Fibroblast of lung (primary cell): ENCODE measurements at regions not wholly inside any gene's neighbourhood (a gene's known extent, or its start where the extent isn't known, plus 50 kb on each side); places are given as distances from the start of the nearest gene placed in this dataset.

Experiments
- EZH2 ChIP-seq: IDR thresholded peaks from 2 replicates; pipeline ENCODE4 v1.5.1; 2012; ENCODE audit warnings: low read length, control low read depth, mild to moderate bottlenecking; ENCODE audit errors: missing control alignments
- TF ChIP-seq, protein P1 (sequence below), 2 donors: IDR thresholded peaks in 1 of 2; conservative IDR thresholded peaks in 1 of 2; 1 replicate in 1 of 2; 2 replicates in 1 of 2; pipeline ENCODE4 v1.5.1; 2011 to 2012; ENCODE audit warnings: low read length in 2 of 2, control low read depth in 1 of 2, inconsistent platforms in 1 of 2, low read depth in 1 of 2, mild to moderate bottlenecking in 1 of 2

DNA sequence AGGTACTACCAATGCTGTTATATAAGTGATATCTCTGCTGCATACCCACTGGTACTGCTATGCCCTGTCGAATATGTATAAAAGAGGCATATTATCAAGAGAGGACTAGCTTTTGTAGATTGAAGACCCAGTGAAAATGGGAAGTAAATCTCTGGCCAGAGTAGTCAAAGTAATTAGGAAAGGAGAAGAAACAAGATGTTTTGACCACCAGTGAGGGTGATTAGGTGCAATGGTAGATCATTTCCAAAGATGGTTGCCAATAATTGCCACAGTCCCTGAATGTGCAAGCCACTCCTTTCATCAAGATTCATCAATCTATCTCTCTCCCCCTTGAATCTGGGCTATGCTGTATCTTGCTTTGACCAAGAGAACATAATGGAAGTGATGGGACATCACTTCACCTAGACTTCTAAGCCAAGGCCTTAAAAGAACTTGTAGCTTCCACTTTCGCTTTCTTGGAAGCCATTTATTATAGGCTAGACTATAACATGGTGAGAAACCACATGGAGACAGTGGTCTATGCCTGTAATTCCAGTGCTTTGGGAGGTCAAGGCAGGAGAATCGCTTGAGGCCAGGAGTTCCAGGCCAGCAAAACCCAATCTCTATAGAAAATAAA lies 52.6 kb upstream of the ST8SIA6 start:
- TF ChIP-seq, protein P1, sequence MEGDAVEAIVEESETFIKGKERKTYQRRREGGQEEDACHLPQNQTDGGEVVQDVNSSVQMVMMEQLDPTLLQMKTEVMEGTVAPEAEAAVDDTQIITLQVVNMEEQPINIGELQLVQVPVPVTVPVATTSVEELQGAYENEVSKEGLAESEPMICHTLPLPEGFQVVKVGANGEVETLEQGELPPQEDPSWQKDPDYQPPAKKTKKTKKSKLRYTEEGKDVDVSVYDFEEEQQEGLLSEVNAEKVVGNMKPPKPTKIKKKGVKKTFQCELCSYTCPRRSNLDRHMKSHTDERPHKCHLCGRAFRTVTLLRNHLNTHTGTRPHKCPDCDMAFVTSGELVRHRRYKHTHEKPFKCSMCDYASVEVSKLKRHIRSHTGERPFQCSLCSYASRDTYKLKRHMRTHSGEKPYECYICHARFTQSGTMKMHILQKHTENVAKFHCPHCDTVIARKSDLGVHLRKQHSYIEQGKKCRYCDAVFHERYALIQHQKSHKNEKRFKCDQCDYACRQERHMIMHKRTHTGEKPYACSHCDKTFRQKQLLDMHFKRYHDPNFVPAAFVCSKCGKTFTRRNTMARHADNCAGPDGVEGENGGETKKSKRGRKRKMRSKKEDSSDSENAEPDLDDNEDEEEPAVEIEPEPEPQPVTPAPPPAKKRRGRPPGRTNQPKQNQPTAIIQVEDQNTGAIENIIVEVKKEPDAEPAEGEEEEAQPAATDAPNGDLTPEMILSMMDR (conservative IDR thresholded peaks at IDR 0.05 in 1 of 2, IDR thresholded peaks at IDR 0.05 in 1 of 2; ENCODE audit: low read depth in 1 of 2, low read length in 2 of 2): no peak
- TF ChIP-seq EZH2: no peak
